ENCODE measurements at regions not wholly inside any gene's neighbourhood (a gene's known extent, or its start where the extent isn't known, plus 50 kb on each side); places are given as distances from the start of the nearest gene placed in this dataset.

- TF ChIP-seq USF2 (IDR thresholded peaks at IDR 0.05; ENCODE audit: low read length), result no peak
Measured at GRCh38 chr4:13112030-13112429, 372.1 kb downstream of the RAB28 start (continued).
